H9 (cell line): ENCODE measurements at regions not wholly inside any gene's neighbourhood (a gene's known extent, or its start where the extent isn't known, plus 50 kb on each side); places are given as distances from the start of the nearest gene placed in this dataset.

Experiments used
- DNase-seq: peaks from one replicate; pipeline ENCODE4 v3.0.0-alpha.2; 2017
- H2AFZ ChIP-seq: one replicate; pipeline ENCODE4 v1.6.1; 2013; ENCODE audit warnings: mild to moderate bottlenecking, low read length, control low read depth, moderate library complexity
- H2AK5ac ChIP-seq: 2 replicates; pipeline ENCODE4 v1.6.1; 2013; ENCODE audit warnings: low read length, control low read depth, mixed read lengths; ENCODE audit not compliant: insufficient read length
- H2BK120ac ChIP-seq: one replicate; pipeline ENCODE4 v1.6.1; 2013; ENCODE audit warnings: low read depth, mild to moderate bottlenecking, low read length, control low read depth, inconsistent platforms; ENCODE audit not compliant: poor library complexity, severe bottlenecking
- H2BK12ac ChIP-seq: 2 replicates; pipeline ENCODE4 v1.6.1; 2013; ENCODE audit warnings: low read length, control low read depth, mixed read lengths, low read depth; ENCODE audit not compliant: insufficient read length
- H2BK15ac ChIP-seq: 2 replicates; pipeline ENCODE4 v1.6.1; 2013; ENCODE audit warnings: low read depth, low read length, control low read depth
- H2BK20ac ChIP-seq: one replicate; pipeline ENCODE4 v1.6.1; 2013; ENCODE audit warnings: low read depth, mild to moderate bottlenecking, low read length, control low read depth, inconsistent platforms; ENCODE audit not compliant: poor library complexity, severe bottlenecking
- H2BK5ac ChIP-seq: 2 replicates; pipeline ENCODE4 v1.6.1; 2013; ENCODE audit warnings: low read length, control low read depth, mixed read lengths; ENCODE audit not compliant: insufficient read length
- H3K14ac ChIP-seq: 2 replicates; pipeline ENCODE4 v1.6.1; 2013; ENCODE audit warnings: low read length, control low read depth; ENCODE audit not compliant: insufficient read depth
- H3K18ac ChIP-seq: 2 replicates; pipeline ENCODE4 v1.6.1; 2013; ENCODE audit warnings: low read depth, mild to moderate bottlenecking, mixed read lengths, low read length, control low read depth; ENCODE audit not compliant: insufficient read length
- H3K23ac ChIP-seq: 2 replicates; pipeline ENCODE4 v1.6.1; 2013; ENCODE audit warnings: low read length, control low read depth, mixed read lengths, low read depth; ENCODE audit not compliant: insufficient read length
- H3K23me2 ChIP-seq: 2 replicates; pipeline ENCODE4 v1.6.1; 2013; ENCODE audit warnings: low read depth, mild to moderate bottlenecking, mixed read lengths, low read length, control low read depth; ENCODE audit not compliant: insufficient read length, poor library complexity, severe bottlenecking
- H3K27ac ChIP-seq: 2 replicates; pipeline ENCODE4 v1.5.1; 2013; ENCODE audit warnings: low read length, control low read depth, mixed read lengths, low read depth; ENCODE audit not compliant: insufficient read length
- H3K27me3 ChIP-seq: 2 replicates; pipeline ENCODE4 v1.6.1; 2013; ENCODE audit warnings: low read length, control low read depth, inconsistent platforms; ENCODE audit not compliant: insufficient read depth
- H3K4ac ChIP-seq: 2 replicates; pipeline ENCODE4 v1.6.1; 2013; ENCODE audit warnings: low read depth, mild to moderate bottlenecking, control low read depth, inconsistent platforms, low read length, moderate library complexity
- H3K4me1 ChIP-seq: 2 replicates; pipeline ENCODE4 v1.6.1; 2013; ENCODE audit warnings: low read length, control low read depth, inconsistent platforms; ENCODE audit not compliant: insufficient read depth
- H3K4me2 ChIP-seq: 2 replicates; pipeline ENCODE4 v1.6.1; 2013; ENCODE audit warnings: low read length, control low read depth, mixed read lengths; ENCODE audit not compliant: insufficient read length, insufficient read depth
- H3K56ac ChIP-seq: 2 replicates; pipeline ENCODE4 v1.6.1; 2013; ENCODE audit warnings: low read depth, mild to moderate bottlenecking, mixed read lengths, low read length, control low read depth; ENCODE audit not compliant: insufficient read length
- H3K79me1 ChIP-seq: 2 replicates; pipeline ENCODE4 v1.6.1; 2013; ENCODE audit warnings: low read depth, mild to moderate bottlenecking, moderate library complexity, low read length, control low read depth, inconsistent platforms; ENCODE audit not compliant: insufficient read depth, poor library complexity, severe bottlenecking
- H3K79me2 ChIP-seq: 2 replicates; pipeline ENCODE4 v1.6.1; 2013; ENCODE audit warnings: low read length, control low read depth, inconsistent platforms; ENCODE audit not compliant: insufficient read depth
- H3K9ac ChIP-seq: 2 replicates; pipeline ENCODE4 v1.6.1; 2013; ENCODE audit warnings: low read length, control low read depth, mixed read lengths; ENCODE audit not compliant: insufficient read length; ENCODE audit errors: extremely low read depth
- H3K9me3 ChIP-seq: one replicate; pipeline ENCODE4 v1.6.1; 2013; ENCODE audit warnings: low read depth, low read length, inconsistent platforms; ENCODE audit not compliant: control insufficient read depth
- H3T11ph ChIP-seq: one replicate; pipeline ENCODE4 v1.6.1; 2013; ENCODE audit warnings: mild to moderate bottlenecking, low read length, control low read depth, inconsistent platforms
- H4K20me1 ChIP-seq: one replicate; pipeline ENCODE4 v1.6.1; 2013; ENCODE audit not compliant: control insufficient read depth, insufficient read length, insufficient read depth
- H4K5ac ChIP-seq: 2 replicates; pipeline ENCODE4 v1.6.1; 2013; ENCODE audit warnings: low read depth, mild to moderate bottlenecking, mixed read lengths, low read length, control low read depth; ENCODE audit not compliant: insufficient read length
- H4K8ac ChIP-seq: replicated peaks from 2 replicates; pipeline ENCODE4 v1.6.1; 2013; ENCODE audit warnings: low read length, control low read depth, mixed read lengths, low read depth; ENCODE audit not compliant: insufficient read length
- H4K91ac ChIP-seq: 2 replicates; pipeline ENCODE4 v1.6.1; 2013; ENCODE audit warnings: low read depth, mild to moderate bottlenecking, moderate library complexity, mixed read lengths, low read length, control low read depth; ENCODE audit not compliant: insufficient read length
- H3K27ac Mint-ChIP-seq, 3 experiments: 2 replicates in 2 of 3; 3 replicates in 1 of 3; pipeline ENCODE4 v1.8.0; 2020 to 2021; ENCODE audit warnings: mixed read lengths in 3 of 3, mild to moderate bottlenecking in 1 of 3, moderate library complexity in 1 of 3
- H3K27me3 Mint-ChIP-seq: 2 replicates; pipeline ENCODE4 v1.8.0; 2021; ENCODE audit warnings: low read depth, mild to moderate bottlenecking, moderate library complexity, mixed read lengths
- H3K36me3 Mint-ChIP-seq, 3 experiments: 2 replicates in 2 of 3; 3 replicates in 1 of 3; pipeline ENCODE4 v1.8.0; 2020 to 2021; ENCODE audit warnings: low read depth in 3 of 3, mixed read lengths in 3 of 3; ENCODE audit not compliant: insufficient read depth in 1 of 3
- H3K4me1 Mint-ChIP-seq, 2 experiments: 2 replicates each; pipeline ENCODE4 v1.8.0; 2020; ENCODE audit warnings: mixed read lengths in 2 of 2
- H3K4me3 Mint-ChIP-seq, 2 experiments: 2 replicates in 1 of 2; 3 replicates in 1 of 2; pipeline ENCODE4 v1.8.0; 2020 to 2021; ENCODE audit warnings: mild to moderate bottlenecking in 2 of 2, mixed read lengths in 2 of 2, moderate library complexity in 1 of 2
- H3K9me3 Mint-ChIP-seq, 2 experiments: 2 replicates in 1 of 2; 3 replicates in 1 of 2; pipeline ENCODE4 v1.8.0; 2020; ENCODE audit warnings: mild to moderate bottlenecking in 2 of 2, mixed read lengths in 2 of 2, moderate library complexity in 1 of 2
- WGBS: extraction: QIAGEN DNeasy Blood & Tissue Kit; methylation state at CpG from one replicate; pipeline ENCODE4 v1.1.7; 2013; ENCODE audit warnings: missing lambda C conversion rate, low lambda C conversion rate, mixed read lengths; ENCODE audit not compliant: insufficient read length; ENCODE audit errors: extremely low coverage; 5-methylcytosine and 5-hydroxymethylcytosine counted together
- TF ChIP-seq, protein P1 (sequence below): fragments of 200-600 bp; sonication (generic); conservative IDR thresholded peaks from 3 replicates; pipeline ENCODE4 v1.8.0; 2021; ENCODE audit warnings: antibody characterized with exemption, mild to moderate bottlenecking

DNA sequence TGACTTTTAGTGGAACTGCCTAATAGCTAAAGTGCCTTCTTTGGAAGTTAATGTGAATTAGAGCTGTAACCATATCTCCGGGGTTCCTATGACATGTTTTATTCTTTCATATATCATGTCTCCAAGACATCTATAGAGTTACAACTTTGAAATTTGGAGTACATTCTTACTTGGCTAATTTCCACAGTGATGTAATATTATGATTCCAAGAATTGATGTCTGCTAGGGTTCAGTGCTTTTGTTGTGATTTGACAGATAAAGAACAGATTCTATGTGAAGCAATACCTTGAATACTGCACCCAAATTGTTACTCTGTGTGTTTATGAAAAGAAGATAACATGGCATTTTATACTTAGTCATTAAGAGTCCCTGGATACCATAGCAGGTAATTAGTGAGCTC, 934.3 kb downstream of the NTRK3 start:
- H3K79me2 ChIP-seq, result no peaks in the 10 kb centered on the region
- H3K36me3 Mint-ChIP-seq, result no peaks in the 10 kb centered on the region
- H2BK15ac ChIP-seq, result no peak overlapping the region
- no peak overlapping the region for H2AK5ac ChIP-seq
- no peak overlapping the region for H3K27ac Mint-ChIP-seq
- H2BK120ac ChIP-seq, result no peak overlapping the region
- no peak overlapping the region for H4K8ac ChIP-seq
- H3K79me1 ChIP-seq, result no peaks in the 10 kb centered on the region
- no peaks in the 10 kb centered on the region for H4K20me1 ChIP-seq
- TF ChIP-seq, protein P1, sequence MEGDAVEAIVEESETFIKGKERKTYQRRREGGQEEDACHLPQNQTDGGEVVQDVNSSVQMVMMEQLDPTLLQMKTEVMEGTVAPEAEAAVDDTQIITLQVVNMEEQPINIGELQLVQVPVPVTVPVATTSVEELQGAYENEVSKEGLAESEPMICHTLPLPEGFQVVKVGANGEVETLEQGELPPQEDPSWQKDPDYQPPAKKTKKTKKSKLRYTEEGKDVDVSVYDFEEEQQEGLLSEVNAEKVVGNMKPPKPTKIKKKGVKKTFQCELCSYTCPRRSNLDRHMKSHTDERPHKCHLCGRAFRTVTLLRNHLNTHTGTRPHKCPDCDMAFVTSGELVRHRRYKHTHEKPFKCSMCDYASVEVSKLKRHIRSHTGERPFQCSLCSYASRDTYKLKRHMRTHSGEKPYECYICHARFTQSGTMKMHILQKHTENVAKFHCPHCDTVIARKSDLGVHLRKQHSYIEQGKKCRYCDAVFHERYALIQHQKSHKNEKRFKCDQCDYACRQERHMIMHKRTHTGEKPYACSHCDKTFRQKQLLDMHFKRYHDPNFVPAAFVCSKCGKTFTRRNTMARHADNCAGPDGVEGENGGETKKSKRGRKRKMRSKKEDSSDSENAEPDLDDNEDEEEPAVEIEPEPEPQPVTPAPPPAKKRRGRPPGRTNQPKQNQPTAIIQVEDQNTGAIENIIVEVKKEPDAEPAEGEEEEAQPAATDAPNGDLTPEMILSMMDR, result no peak
- H2BK20ac ChIP-seq, result no peak overlapping the region
- H2AFZ ChIP-seq, result no peak overlapping the region
- H3K14ac ChIP-seq, result no peak overlapping the region
- no peak overlapping the region for H4K91ac ChIP-seq
- no peak overlapping the region for H3K27ac ChIP-seq
- H3K27me3 Mint-ChIP-seq, result no peaks in the 10 kb centered on the region
- no peak overlapping the region for H3K9ac ChIP-seq
- H3K4me3 Mint-ChIP-seq, result no peak overlapping the region
- no peak overlapping the region for H2BK5ac ChIP-seq
- H3K9me3 ChIP-seq, result no peaks in the 10 kb centered on the region
- no peak for DNase-seq
- H2BK12ac ChIP-seq, result no peak overlapping the region
- no peak overlapping the region for H4K5ac ChIP-seq
- H3K4me1 Mint-ChIP-seq, result peaks cover 6 to 8% of the 10 kb centered on the region in 2 experiments
- H3T11ph ChIP-seq, result no peak overlapping the region
- no peak overlapping the region for H3K4me2 ChIP-seq
- H3K27me3 ChIP-seq, result no peaks in the 10 kb centered on the region
- no peaks in the 10 kb centered on the region; a peak in 1 of 5 replicates for H3K9me3 Mint-ChIP-seq
- H3K4me1 ChIP-seq, result peaks cover 2% of the 10 kb centered on the region; the same call in 1 of the 2 replicates
- WGBS, result no CpG with 5 or more reads among the region's 1 CpG
- H3K23ac ChIP-seq, result no peak overlapping the region
- H3K23me2 ChIP-seq, result no peaks in the 10 kb centered on the region
- H3K18ac ChIP-seq, result no peak overlapping the region
- H3K4ac ChIP-seq, result no peak overlapping the region
- no peak overlapping the region for H3K56ac ChIP-seq
